GM18907 (cell line): ENCODE measurements at regions not wholly inside any gene's neighbourhood (a gene's known extent, or its start where the extent isn't known, plus 50 kb on each side); places are given as distances from the start of the nearest gene placed in this dataset.
A peak's percentile ranks its signal among the peaks of the same experiment; 100 is the strongest.
"Not testable (repeated sequence)": the region's sequence is repeated elsewhere in the genome, so short reads cannot be mapped to it uniquely, and the experiment has no call there.

Experiments
- ATAC-seq: cut with Tn5 transposase; IDR thresholded peaks from one replicate; pipeline ENCODE4 v1.9.1; 2021; ENCODE audit warnings: mild to moderate bottlenecking, moderate library complexity; ENCODE audit not compliant: unreplicated experiment

DNA sequence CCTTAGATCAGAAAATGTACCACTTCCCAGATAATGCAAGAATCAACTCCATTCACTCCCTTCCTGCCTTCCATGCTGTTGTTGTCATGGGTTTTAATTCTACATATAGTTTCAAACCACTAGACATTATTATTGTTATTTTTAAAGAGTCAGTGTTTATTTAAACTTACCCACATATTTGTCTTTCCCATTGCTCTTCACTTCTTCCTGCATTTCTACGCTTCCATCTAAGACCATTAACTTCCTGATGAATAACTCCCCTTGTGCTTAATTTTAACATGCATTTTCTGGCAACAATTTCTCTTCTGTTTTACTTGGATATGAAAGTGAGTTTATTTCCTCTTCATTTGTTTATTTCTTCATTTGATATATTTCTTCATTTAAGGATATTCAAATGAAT is 127.1 kb upstream of the FHIT start:
- no peak for ATAC-seq

DNA sequence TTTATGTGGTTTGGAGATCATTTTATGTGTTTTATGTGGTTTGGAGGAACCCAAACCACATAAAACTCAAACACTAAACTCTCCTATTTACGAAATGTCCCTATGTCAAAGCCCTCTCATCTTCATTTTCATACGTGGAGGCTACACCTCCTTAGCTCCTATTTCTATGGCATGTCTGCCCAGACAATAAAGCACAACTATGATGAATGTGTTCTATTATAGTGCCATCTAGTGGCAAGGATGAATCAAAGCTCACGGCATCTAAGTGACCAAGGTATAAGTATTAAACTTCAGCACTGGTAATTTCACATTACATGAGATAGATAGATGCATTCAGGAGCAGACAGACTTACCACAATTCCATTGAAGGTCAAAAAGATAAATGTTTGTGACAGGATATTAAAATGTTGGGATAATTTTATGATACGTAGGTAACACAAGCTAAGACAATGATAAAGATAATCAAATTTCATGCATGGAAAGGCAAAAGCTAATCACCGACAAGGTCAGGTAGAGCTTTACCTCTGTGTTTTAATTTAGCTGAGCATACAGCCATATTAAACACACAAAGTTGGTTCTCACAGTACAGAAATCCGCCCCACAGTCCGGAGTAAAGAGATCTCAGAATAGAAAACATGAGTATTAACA is 130.6 kb upstream of the FHIT start:
- ATAC-seq: peak; percentile 88

DNA sequence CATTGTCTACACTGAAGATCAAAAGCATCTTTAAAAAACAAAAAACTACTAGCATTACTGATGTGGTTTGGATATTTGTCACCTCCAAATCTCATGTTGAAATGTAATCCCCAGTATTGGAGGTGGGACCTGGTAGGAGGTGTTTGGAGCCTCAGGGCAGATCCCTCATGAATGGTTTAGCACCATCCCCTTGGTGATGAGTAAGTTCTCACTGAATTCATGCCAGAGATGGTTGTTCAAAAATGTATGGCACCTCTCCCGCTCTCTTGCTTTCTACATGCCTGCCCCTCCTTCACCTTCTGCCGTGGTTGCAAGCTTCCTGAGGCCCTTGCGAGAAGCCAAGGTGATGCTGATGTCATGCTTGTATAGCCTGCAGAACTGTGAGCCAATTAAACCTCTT is 136.6 kb upstream of the FHIT start:
- no peak for ATAC-seq

DNA sequence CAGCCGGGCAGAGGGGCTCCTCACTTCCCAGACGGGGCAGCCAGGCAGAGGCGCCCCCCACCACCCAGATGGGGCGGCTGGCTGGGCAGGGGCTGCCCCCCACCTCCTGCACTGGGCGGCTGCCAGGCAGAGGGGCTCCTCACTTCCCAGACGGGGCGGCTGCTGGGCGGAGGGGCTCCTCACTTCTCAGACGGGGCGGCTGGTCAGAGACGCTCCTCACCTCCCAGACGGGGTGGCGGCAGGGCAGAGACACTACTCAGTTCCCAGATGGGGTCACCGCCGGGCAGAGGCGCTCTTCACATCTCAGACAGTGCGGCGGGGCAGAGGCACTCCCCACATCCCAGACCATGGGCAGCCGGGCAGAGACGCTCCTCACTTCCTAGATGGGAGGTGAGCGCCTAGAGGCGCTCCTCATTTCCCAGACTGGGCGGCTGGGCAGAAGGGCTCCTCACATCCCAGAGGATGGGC is 142.3 kb upstream of the FHIT start:
- ATAC-seq: not testable (repeated sequence)

- no peak for ATAC-seq
Measured at GRCh38 chr3:61401359-61401758, 150.1 kb upstream of the FHIT start.

- no peak for ATAC-seq
Measured at GRCh38 chr3:61407397-61407796, 154.0 kb upstream of the PTPRG start.

- ATAC-seq: no peak
Measured at GRCh38 chr3:61409638-61410037, 151.7 kb upstream of the PTPRG start.

DNA sequence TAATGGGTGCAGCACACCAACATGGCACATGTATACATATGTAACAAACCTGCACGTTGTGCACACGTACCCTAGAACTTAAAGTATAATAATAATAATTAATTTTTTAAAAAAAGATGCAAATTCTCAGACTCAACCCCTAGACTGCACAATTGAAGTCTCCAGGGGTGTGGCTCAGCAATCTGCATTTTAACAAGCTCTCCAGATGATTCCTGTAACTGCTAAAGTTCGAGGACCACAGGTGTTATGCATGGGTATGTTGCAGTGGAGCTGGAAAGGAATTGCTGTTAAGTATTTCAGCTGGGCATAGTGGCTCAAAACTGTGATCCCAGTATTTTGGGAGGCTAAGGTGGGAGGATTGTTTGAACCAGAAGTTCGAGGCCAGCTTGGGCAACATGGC is 151.0 kb upstream of the PTPRG start:
- not testable (repeated sequence) for ATAC-seq

GRCh38 chr3:61411009-61411662 is 150.2 kb upstream of the PTPRG start:
- ATAC-seq: no peak

- no peak for ATAC-seq
Measured at GRCh38 chr3:61414456-61414855, 146.9 kb upstream of the PTPRG start.

- no peak for ATAC-seq
Measured at GRCh38 chr3:61415201-61415600, 146.2 kb upstream of the PTPRG start.

- ATAC-seq: no peak
Measured at GRCh38 chr3:61416618-61417017, 144.8 kb upstream of the PTPRG start.

- no peak for ATAC-seq
Measured at GRCh38 chr3:61417352-61417751, 144.0 kb upstream of the PTPRG start.

DNA sequence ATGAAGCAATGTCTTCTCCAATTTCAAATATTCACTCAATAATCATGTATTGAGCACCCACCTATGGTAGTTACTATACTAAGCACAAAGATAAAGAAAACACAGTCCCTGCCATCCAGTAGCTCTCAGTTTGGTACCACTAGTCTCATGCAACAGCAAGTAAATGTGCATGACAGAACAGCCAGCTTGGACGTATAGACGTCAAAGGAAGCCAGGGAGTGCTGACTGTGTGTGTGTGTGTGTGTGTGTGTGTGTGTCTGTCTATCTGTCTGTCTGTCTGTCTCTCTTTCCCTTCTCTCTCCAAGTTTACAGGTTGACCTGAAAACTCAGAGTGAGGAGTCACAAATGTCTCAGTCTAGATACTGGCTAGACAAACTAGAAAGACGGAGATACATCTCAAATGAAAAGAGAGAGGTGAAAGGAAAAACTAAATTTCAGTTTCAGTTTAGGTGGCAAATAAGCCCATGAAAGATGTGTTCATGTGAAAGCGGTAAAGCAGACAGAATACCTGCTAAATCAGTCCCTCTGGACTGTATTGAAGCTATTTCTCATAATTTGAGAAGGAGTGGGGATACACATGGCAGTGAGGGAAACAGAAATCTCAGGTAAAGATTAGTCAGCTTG is 141.1 kb upstream of the PTPRG start:
- peak; percentile 65 for ATAC-seq

GRCh38 chr3:61422945-61423673 is 138.3 kb upstream of the PTPRG start:
- ATAC-seq: no peak

DNA sequence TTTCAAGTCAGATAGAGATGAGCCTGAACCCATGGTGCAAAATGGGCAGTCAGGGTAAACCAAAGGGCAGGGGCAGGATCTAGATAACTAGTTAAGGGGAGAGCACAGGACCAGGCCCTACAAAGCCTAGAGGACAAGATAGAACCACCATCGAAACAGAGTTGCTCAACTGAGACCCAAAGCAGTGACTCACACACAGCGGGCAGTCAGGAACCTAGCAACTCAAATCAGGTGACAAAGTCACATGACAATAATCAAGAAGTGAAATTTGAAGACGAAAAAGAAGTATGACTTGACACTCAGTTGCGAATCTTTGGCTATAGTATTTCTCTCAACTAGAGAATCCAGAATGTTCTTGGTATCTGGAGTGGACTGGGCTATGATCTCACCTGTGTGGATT is 136.0 kb upstream of the PTPRG start:
- no peak for ATAC-seq

DNA sequence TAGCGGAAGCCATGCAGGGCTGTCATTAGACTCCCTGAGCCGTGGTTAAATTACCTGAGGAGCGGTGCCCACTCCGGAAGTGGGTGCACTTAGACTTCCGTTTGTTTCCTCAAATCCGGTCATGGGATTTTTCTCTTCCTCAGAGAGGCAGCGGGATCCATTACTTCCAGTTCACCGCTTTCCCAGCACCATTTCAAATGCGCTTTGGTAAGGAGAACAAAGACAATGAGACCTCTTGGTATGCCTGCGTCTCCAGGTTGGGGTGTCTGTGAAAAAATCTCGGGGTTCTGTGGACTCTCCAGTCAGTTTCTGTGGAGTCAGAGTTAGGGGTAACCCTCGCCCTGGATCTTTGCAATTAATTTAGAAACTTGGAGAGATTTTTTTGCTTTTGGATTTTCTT is 132.3 kb upstream of the PTPRG start:
- no peak for ATAC-seq

DNA sequence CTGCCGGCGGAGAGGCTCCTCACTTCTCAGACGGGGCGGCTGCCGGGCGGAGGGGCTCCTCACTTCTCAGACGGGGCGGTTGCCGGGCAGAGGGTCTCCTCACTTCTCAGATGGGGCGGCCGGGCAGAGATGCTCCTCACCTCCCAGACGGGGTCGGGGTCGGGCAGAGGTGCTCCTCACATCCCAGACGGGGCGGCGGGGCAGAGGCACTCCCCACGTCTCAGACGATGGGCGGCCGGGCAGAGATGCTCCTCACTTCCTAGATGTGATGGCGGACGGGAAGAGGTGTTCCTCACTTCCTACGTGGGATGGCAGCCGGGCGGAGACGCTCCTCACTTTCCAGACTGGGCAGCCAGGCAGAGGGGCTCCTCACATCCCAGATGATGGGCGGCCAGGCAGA is 126.5 kb upstream of the PTPRG start:
- ATAC-seq: not testable (repeated sequence)

DNA sequence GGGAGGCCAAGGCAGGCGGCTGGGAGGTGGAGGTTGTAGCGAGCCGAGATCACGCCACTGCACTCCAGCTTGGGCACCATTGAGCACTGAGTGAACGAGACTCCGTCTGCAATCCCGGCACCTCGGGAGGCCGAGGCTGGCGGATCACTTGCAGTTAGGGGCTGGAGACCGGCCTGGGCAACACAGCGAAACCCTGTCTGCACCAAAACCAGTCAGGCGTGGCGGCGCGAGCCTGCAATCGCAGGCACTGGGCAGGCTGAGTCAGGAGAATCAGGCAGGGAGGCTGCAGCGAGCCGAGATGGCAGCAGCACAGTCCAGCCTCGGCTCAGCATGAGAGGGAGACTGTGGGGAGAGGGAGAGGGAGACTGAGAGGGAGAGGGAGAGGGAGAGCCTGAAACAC is 126.0 kb upstream of the PTPRG start:
- not testable (repeated sequence) for ATAC-seq

GRCh38 chr3:61438253-61439121 is 122.9 kb upstream of the PTPRG start:
- no peak for ATAC-seq

- no peak for ATAC-seq
Measured at GRCh38 chr3:61439122-61439458, 122.3 kb upstream of the PTPRG start.
